ENCODE measurements at regions not wholly inside any gene's neighbourhood (a gene's known extent, or its start where the extent isn't known, plus 50 kb on each side); places are given as distances from the start of the nearest gene placed in this dataset.

GRCh38 chr11:15801616-15802015 is 554.7 kb downstream of the SOX6 start:
- TF ChIP-seq CTCF (IDR thresholded peaks at IDR 0.05): no peak
- TF ChIP-seq POLR2A (IDR thresholded peaks at IDR 0.05): no peak
